OCI-LY7 (cell line): ENCODE measurements at regions not wholly inside any gene's neighbourhood (a gene's known extent, or its start where the extent isn't known, plus 50 kb on each side); places are given as distances from the start of the nearest gene placed in this dataset.
"Not testable (repeated sequence)": the region's sequence is repeated elsewhere in the genome, so short reads cannot be mapped to it uniquely, and the experiment has no call there.

ENCODE experiments used
- BruUV-seq: library from RNA; stranded (reverse); fragments of 400-500 nt; replicated peaks from 2 replicates; lab custom pipeline; 2021; lab: Mats Ljungman, UMichigan
- CTCF ChIA-PET: fragments of 300-600 bp; sonication (Branson Sonifier 250); formaldehyde crosslinking; loops from one replicate; lab custom pipeline; 2022; ENCODE audit warnings: antibody characterized with exemption; ENCODE audit not compliant: unreplicated experiment; lab: Charles Lee
- POLR2A ChIA-PET: fragments of 300-600 bp; sonication (Branson Sonifier 250); formaldehyde crosslinking; loops from one replicate; lab custom pipeline; 2022; ENCODE audit warnings: antibody characterized with exemption; lab: Charles Lee
- DNase-seq: peaks from one replicate; pipeline ENCODE4 v3.0.0-alpha.2; 2015; ENCODE audit warnings: low spot score
- H2AFZ ChIP-seq: fragments of 200-600 bp; sonication (generic), shearing (Covaris generic); 2 replicates; pipeline ENCODE4 v1.6.1; 2014; ENCODE audit warnings: mild to moderate bottlenecking, antibody characterized with exemption, low read length, moderate library complexity
- H3K27ac ChIP-seq: fragments of 200-600 bp; sonication (generic); 2 replicates; pipeline ENCODE4 v1.5.1; 2014; ENCODE audit warnings: mixed run types, low read depth, mild to moderate bottlenecking, moderate library complexity, low read length, inconsistent platforms; ENCODE audit not compliant: poor library complexity, severe bottlenecking
- H3K36me3 ChIP-seq: fragments of 200-600 bp; sonication (generic); 2 replicates; pipeline ENCODE4 v1.6.1; 2014; ENCODE audit warnings: mild to moderate bottlenecking, antibody characterized with exemption, low read length, moderate library complexity, mixed read lengths; ENCODE audit not compliant: insufficient read depth
- H3K4me1 ChIP-seq: fragments of 200-600 bp; sonication (generic); 2 replicates; pipeline ENCODE4 v1.5.1; 2014; ENCODE audit warnings: mild to moderate bottlenecking, low read length; ENCODE audit not compliant: insufficient read depth, poor library complexity, severe bottlenecking
- H3K4me2 ChIP-seq: fragments of 200-600 bp; sonication (generic); 2 replicates; pipeline ENCODE4 v1.6.1; 2014; ENCODE audit warnings: mild to moderate bottlenecking, low read length
- H3K4me3 ChIP-seq: fragments of 200-600 bp; sonication (generic); 2 replicates; pipeline ENCODE4 v1.5.1; 2014; ENCODE audit warnings: mild to moderate bottlenecking, low read depth, low read length; ENCODE audit not compliant: poor library complexity, severe bottlenecking
- H3K79me2 ChIP-seq: fragments of 200-600 bp; sonication (generic); 2 replicates; pipeline ENCODE4 v1.6.1; 2016; ENCODE audit warnings: low read depth, mild to moderate bottlenecking, low read length, moderate library complexity, mixed read lengths; ENCODE audit not compliant: insufficient read depth
- H3K9me2 ChIP-seq: fragments of 200-600 bp; sonication (generic); 2 replicates; pipeline ENCODE4 v1.6.1; 2016; ENCODE audit warnings: mild to moderate bottlenecking, low read length, mixed read lengths; ENCODE audit not compliant: insufficient read depth
- H3K9me3 ChIP-seq: fragments of 200-600 bp; sonication (generic); 2 replicates; pipeline ENCODE4 v1.6.1; 2014; ENCODE audit warnings: mild to moderate bottlenecking, mixed run types, low read length, mixed read lengths
- H4K20me1 ChIP-seq: fragments of 200-600 bp; sonication (generic); 2 replicates; pipeline ENCODE4 v1.6.1; 2014; ENCODE audit warnings: mild to moderate bottlenecking, antibody characterized with exemption, low read length, moderate library complexity, mixed read lengths; ENCODE audit not compliant: insufficient read depth
- EZH2phosphoT487 ChIP-seq: fragments of 200-600 bp; sonication (generic); IDR thresholded peaks from 2 replicates; pipeline ENCODE4 v1.6.1; 2018; ENCODE audit warnings: low read depth, borderline replicate concordance, mild to moderate bottlenecking, mixed run types, antibody characterized with exemption, low read length, moderate library complexity, mixed read lengths
- intact Hi-C: fragments of 100-400 bp; cut with micrococcal nuclease; formaldehyde crosslinking; loops from one replicate; pipeline ENCODE4 v1.10.0; 2022; ENCODE audit not compliant: unreplicated experiment
- TF ChIP-seq, protein P1 (sequence below): fragments of 200-600 bp; sonication (generic); conservative IDR thresholded peaks from 2 replicates; pipeline ENCODE4 v1.5.1; 2014; ENCODE audit warnings: mild to moderate bottlenecking, antibody characterized with exemption, low read length, moderate library complexity, mixed read lengths

DNA sequence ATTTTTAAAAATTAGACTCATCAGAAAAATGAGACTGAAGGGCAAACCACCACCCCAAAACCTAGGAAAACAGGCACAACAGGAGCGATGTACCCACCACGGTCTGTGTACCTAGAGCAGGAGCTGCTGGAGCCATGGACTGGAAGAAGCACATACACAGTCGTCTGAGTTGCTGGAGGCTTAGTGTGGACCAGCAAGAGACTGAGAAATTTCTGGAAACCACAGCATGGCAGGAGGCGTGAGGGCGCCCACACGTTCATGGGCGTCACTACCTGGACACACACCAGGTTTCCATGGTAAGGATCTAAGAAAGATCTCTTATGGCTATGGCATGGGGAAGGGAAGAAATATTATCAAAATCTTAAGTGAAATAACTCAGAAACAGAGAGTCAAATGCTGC is 91.9 kb downstream of the MED10 start:
- intact Hi-C loops = no loop called here
- Histone ChIP-seq H3K27ac (no peak overlapping the region), H4K20me1 (no peaks in the 10 kb centered on the region), H3K36me3 (no peaks in the 10 kb centered on the region), H3K79me2 (no peaks in the 10 kb centered on the region), H3K4me1 (no peaks in the 10 kb centered on the region), H2AFZ (no peak overlapping the region), H3K4me2 (no peak overlapping the region), H3K9me2 (no peaks in the 10 kb centered on the region), H3K4me3 (no peak overlapping the region), H3K9me3 (no peaks in the 10 kb centered on the region)
- TF ChIP-seq, protein P1, sequence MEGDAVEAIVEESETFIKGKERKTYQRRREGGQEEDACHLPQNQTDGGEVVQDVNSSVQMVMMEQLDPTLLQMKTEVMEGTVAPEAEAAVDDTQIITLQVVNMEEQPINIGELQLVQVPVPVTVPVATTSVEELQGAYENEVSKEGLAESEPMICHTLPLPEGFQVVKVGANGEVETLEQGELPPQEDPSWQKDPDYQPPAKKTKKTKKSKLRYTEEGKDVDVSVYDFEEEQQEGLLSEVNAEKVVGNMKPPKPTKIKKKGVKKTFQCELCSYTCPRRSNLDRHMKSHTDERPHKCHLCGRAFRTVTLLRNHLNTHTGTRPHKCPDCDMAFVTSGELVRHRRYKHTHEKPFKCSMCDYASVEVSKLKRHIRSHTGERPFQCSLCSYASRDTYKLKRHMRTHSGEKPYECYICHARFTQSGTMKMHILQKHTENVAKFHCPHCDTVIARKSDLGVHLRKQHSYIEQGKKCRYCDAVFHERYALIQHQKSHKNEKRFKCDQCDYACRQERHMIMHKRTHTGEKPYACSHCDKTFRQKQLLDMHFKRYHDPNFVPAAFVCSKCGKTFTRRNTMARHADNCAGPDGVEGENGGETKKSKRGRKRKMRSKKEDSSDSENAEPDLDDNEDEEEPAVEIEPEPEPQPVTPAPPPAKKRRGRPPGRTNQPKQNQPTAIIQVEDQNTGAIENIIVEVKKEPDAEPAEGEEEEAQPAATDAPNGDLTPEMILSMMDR = no peak
- TF ChIP-seq EZH2phosphoT487 = no peak
- CTCF ChIA-PET = no interaction called here
- no peak for DNase-seq
- POLR2A ChIA-PET = no interaction called here
- BruUV-seq = no TSS peak

DNA sequence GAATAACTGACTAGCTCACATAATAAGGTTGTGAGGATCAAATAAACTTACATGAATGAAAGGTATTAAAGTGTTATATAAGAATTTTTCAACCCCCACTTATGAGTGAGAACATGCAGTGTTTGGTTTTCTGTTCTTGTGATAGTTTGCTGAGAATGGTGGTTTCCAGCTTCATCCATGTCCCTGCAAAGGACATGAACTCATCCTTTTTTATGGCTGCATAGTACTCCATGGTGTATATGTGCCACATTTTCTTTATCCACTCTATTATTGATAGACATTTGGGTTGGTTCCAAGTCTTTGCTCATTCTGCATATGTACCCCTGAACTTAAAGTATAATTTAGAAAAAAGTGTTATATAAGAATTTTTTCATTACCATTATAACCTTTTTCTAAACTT is 93.9 kb downstream of the MED10 start:
- CTCF ChIA-PET, BruUV-seq, H2AFZ ChIP-seq, H3K4me1 ChIP-seq, H3K27ac ChIP-seq, DNase-seq, intact Hi-C loops, H3K9me3 ChIP-seq, H3K4me3 ChIP-seq, H3K9me2 ChIP-seq, H3K79me2 ChIP-seq, H3K4me2 ChIP-seq, H4K20me1 ChIP-seq, H3K36me3 ChIP-seq: not testable (repeated sequence)
- POLR2A ChIA-PET = interaction anchor here (0.6 kb wide), 1 partner anchor 580 kb away, joined by 3 read pairs; no protein-coding TSS in a partner anchor

DNA sequence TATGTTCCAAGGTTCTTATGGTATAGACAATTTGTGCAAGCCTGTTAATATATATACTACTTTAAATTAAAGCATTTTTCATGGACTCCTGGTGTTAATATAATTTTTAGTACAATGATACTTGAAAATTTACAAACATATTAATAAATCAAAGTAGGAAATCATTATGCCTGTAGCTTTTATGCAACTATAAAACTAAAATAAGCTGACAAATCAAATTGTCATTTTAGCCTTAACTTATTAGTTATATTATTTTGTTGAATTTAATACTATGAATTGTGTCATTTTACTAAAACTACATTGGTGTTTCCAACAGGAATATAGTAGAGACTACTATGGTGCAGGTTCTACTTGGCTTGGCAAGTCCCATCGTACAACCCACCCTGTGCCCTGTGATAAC is 96.0 kb downstream of the MED10 start:
- CTCF ChIA-PET = no interaction called here
- Histone ChIP-seq H3K36me3 (no peaks in the 10 kb centered on the region), H3K79me2 (no peaks in the 10 kb centered on the region), H2AFZ (no peak overlapping the region), H4K20me1 (no peaks in the 10 kb centered on the region), H3K4me1 (no peaks in the 10 kb centered on the region), H3K9me2 (no peaks in the 10 kb centered on the region), H3K27ac (no peak overlapping the region), H3K9me3 (no peaks in the 10 kb centered on the region), H3K4me2 (no peak overlapping the region), H3K4me3 (no peak overlapping the region)
- TF ChIP-seq, protein P1 = no peak
- no peak for TF ChIP-seq EZH2phosphoT487
- no TSS peak for BruUV-seq
- intact Hi-C loops = no loop called here
- DNase-seq = no peak
- POLR2A ChIA-PET = interaction anchor here (0.6 to 1.0 kb wide), 3 partner anchors 74 to 768 kb away, joined by 3 read pairs; no protein-coding TSS in a partner anchor
